HepG2 (cell line): ENCODE measurements at regions not wholly inside any gene's neighbourhood (a gene's known extent, or its start where the extent isn't known, plus 50 kb on each side); places are given as distances from the start of the nearest gene placed in this dataset.

Source experiments
- ATAC-seq: fragments of 200-7000 bp; cut with Tn5 transposase; 3 replicates; pipeline ENCODE4 v1.9.1; 2020; ENCODE audit warnings: mild to moderate bottlenecking, moderate library complexity
- BruUV-seq: library from RNA; stranded (reverse); fragments of 400-500 nt; replicated peaks from 2 replicates; lab custom pipeline; 2021; lab: Mats Ljungman, UMichigan
- CTCF ChIA-PET: fragments of 300-600 bp; formaldehyde crosslinking; extraction: SDS; loops from one replicate; lab custom pipeline; 2021; ENCODE audit warnings: low total read pairs, inconsistent platforms, low intra/inter-chr PET ratio; lab: Yijun Ruan, JAX
- POLR2A ChIA-PET: fragments of 350-600 bp; sonication (Branson Sonifier 250); formaldehyde crosslinking; loops from one replicate; lab custom pipeline; 2020; ENCODE audit warnings: antibody characterized with exemption, inconsistent platforms; lab: Yijun Ruan, JAX
- DNase-seq: peaks from one replicate; pipeline ENCODE4 v3.0.0-alpha.2; 2015; ENCODE audit warnings: low spot score
- FAIRE-seq: peaks from 3 replicates; lab custom pipeline; 2011; peaks lifted over from hg19 to GRCh38; lab: Jason Lieb, UNC
- H2AFZ ChIP-seq: one replicate; pipeline ENCODE4 v1.6.1; 2011; ENCODE audit warnings: low read length, inconsistent platforms
- H3K27ac ChIP-seq: fragments of 300-600 bp; 3 replicates; pipeline ENCODE4 v1.8.0; 2011; ENCODE audit warnings: mixed run types, mild to moderate bottlenecking, mixed read lengths, low read length, inconsistent platforms; ENCODE audit not compliant: insufficient read depth; ENCODE audit errors: extremely low read length
- H3K27me3 ChIP-seq, 2 experiments: fragments of 200-600 bp in 1 of 2; 2 replicates in 1 of 2; 3 replicates in 1 of 2; pipeline versions ENCODE4 v1.6.0 to v1.8.0; 2011; ENCODE audit warnings: low read length in 2 of 2, mild to moderate bottlenecking in 2 of 2, moderate library complexity in 2 of 2, inconsistent platforms in 1 of 2; ENCODE audit not compliant: insufficient read depth in 2 of 2, control insufficient read depth in 1 of 2
- H3K36me3 ChIP-seq, 2 experiments: fragments of 200-600 bp in 1 of 2; replicated peaks in 1 of 2; 2 replicates in 1 of 2; 3 replicates in 1 of 2; pipeline versions ENCODE4 v1.5.1 to v1.8.0; 2011; ENCODE audit warnings: low read length in 2 of 2, inconsistent platforms in 1 of 2; ENCODE audit not compliant: insufficient read depth in 2 of 2, control insufficient read depth in 1 of 2
- H3K4me1 ChIP-seq: 2 replicates; pipeline ENCODE4 v1.5.1; 2012; ENCODE audit warnings: low read length, inconsistent platforms; ENCODE audit not compliant: insufficient read depth
- H3K4me2 ChIP-seq: 2 replicates; pipeline ENCODE4 v1.6.0; 2011; ENCODE audit warnings: low read depth, low read length, inconsistent platforms
- H3K4me3 ChIP-seq, 3 experiments: fragments of 200-600 bp in 1 of 3; sonication (generic), shearing (Covaris generic) in 1 of 3; replicated peaks in 1 of 3; 2 replicates each; pipeline ENCODE4 v1.5.1; 2011 to 2016; ENCODE audit warnings: low read length in 3 of 3, inconsistent platforms in 2 of 3, low read depth in 2 of 3, mild to moderate bottlenecking in 2 of 3, control low read depth in 1 of 3, mixed read lengths in 1 of 3; ENCODE audit not compliant: insufficient read depth in 1 of 3
- H3K79me2 ChIP-seq: one replicate; pipeline ENCODE4 v1.6.1; 2011; ENCODE audit warnings: low read length, inconsistent platforms; ENCODE audit not compliant: insufficient read depth
- H3K9ac ChIP-seq: 2 replicates; pipeline ENCODE4 v1.6.0; 2011; ENCODE audit warnings: mild to moderate bottlenecking, low read depth, low read length, inconsistent platforms; ENCODE audit not compliant: insufficient read depth
- H3K9me3 ChIP-seq: 2 replicates; pipeline ENCODE4 v1.5.1; 2012; ENCODE audit warnings: mild to moderate bottlenecking, low read length
- H4K20me1 ChIP-seq: 2 replicates; pipeline ENCODE4 v1.6.0; 2011; ENCODE audit warnings: inconsistent platforms, mild to moderate bottlenecking, low read length, moderate library complexity; ENCODE audit not compliant: insufficient read depth
- ADNP ChIP-seq: sonication (generic); formaldehyde crosslinking; IDR thresholded peaks from 2 replicates; pipeline ENCODE4 v1.4.0; 2020; ENCODE audit warnings: missing genetic modification reagents
- ARNT ChIP-seq: fragments of 450-650 bp; IDR thresholded peaks from 2 replicates; pipeline ENCODE4 v1.6.1; 2017
- BHLHE40 ChIP-seq: IDR thresholded peaks from 2 replicates; pipeline ENCODE4 v1.6.1; 2011; ENCODE audit warnings: low read length, improper control_type of control experiment
- FOXA3 ChIP-seq: IDR thresholded peaks from 2 replicates; pipeline ENCODE4 v1.6.1; 2016; ENCODE audit warnings: missing genetic modification reagents, missing compliant biosample characterization
- HNRNPH1 ChIP-seq: fragments of 200-400 bp; formaldehyde crosslinking; optimal IDR thresholded peaks from 2 replicates; pipeline ENCODE3; 2017; ENCODE audit warnings: mild to moderate bottlenecking, low read depth, low read length
- HOXD1 ChIP-seq: sonication (generic); formaldehyde crosslinking; IDR thresholded peaks from 2 replicates; pipeline ENCODE4 v1.5.0; 2020; ENCODE audit warnings: missing genetic modification reagents
- PTBP1 ChIP-seq: fragments of 200-400 bp; formaldehyde crosslinking; IDR thresholded peaks from 2 replicates; pipeline ENCODE4 v1.6.1; 2018; ENCODE audit warnings: low read length, low read depth; ENCODE audit not compliant: poor library complexity, severe bottlenecking
- SP140L ChIP-seq: sonication (generic); formaldehyde crosslinking; IDR thresholded peaks from 2 replicates; pipeline ENCODE4 v1.4.0; 2020; ENCODE audit warnings: missing genetic modification reagents, borderline replicate concordance
- ZNF224 ChIP-seq: sonication (generic); formaldehyde crosslinking; IDR thresholded peaks from 2 replicates; pipeline ENCODE4 v1.5.0; 2020; ENCODE audit warnings: mild to moderate bottlenecking, missing genetic modification reagents
- ZNF343 ChIP-seq: sonication (generic); formaldehyde crosslinking; IDR thresholded peaks from 2 replicates; pipeline ENCODE4 v1.4.0; 2020; ENCODE audit warnings: mild to moderate bottlenecking, missing genetic modification reagents
- ZNF639 ChIP-seq: conservative IDR thresholded peaks from 2 replicates; pipeline ENCODE4 v1.6.1; 2018; ENCODE audit warnings: missing genetic modification reagents
- ZNF782 ChIP-seq: sonication (generic); formaldehyde crosslinking; IDR thresholded peaks from 2 replicates; pipeline ENCODE4 v1.4.0; 2020; ENCODE audit warnings: missing genetic modification reagents, mild to moderate bottlenecking, borderline replicate concordance
- WGBS: methylation state at CpG from one replicate; pipeline ENCODE4 v1.1.6; 2017; ENCODE audit warnings: low lambda C conversion rate; 5-methylcytosine and 5-hydroxymethylcytosine counted together
- in situ Hi-C: cut with HindIII; loops from 2 replicates; pipeline ENCODE4 v1.10.0; 2017; ENCODE audit warnings: low pct_unique_long_range_greater_than_20kb; ENCODE audit not compliant: extremely low pct_ligation_motif_present
- intact Hi-C: fragments of 100-400 bp; cut with micrococcal nuclease; formaldehyde crosslinking; loops from one replicate; pipeline ENCODE4 v1.10.0; 2022; ENCODE audit not compliant: unreplicated experiment
- TF ChIP-seq, protein P1 (sequence below): sonication (generic); formaldehyde crosslinking; IDR thresholded peaks from 2 replicates; pipeline ENCODE4 v1.5.0; 2020; ENCODE audit warnings: mild to moderate bottlenecking, missing genetic modification reagents, borderline replicate concordance

DNA sequence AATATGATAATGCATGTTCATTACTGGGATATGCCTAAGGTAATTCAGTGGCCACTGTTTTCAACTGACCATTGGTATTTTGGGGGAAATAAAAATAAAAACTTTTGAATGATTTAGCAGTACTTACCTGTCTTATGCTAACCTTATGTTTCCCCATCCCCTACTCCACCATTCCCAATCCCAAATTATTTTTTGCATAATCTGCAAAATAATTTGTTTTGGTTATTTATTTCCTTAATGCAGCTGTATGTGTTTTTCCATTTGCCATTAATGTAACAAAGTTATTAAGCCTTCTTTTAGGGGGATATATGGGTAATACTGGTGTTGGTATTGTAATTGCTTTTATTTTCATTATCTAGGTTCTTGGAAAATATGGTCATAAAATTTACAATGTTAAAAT lies 213.9 kb upstream of the GULP1 start (continued):
- TF ChIP-seq ZNF782 (no peak), ZNF224 (no peak), HOXD1 (CRISPR knock-in tag) (no peak)

DNA sequence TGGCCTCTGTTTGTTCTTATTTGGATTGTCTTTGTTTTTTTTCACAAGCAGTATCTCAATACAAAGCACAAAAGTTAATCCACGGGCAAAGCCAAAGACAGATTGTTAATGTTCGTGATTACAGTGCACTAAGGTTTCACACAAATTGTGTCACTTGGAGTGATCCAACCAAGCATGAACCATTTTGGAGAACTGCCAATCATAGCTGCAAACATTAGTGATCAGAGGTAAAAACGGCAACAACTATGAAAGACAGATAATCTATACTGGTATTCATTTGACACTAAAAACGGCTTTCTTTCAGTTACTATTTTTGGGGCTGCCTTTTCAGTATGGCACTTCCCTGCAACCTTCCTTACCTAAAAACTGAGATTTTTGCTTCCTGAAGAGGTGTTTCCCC lies 213.1 kb upstream of the GULP1 start:
- WGBS, result 1% methylated on average over 4 of the region's 4 CpGs
- Histone ChIP-seq H3K27ac (no peak overlapping the region), H4K20me1 (no peaks in the 10 kb centered on the region), H3K9ac (no peak overlapping the region), H3K9me3 (no peaks in the 10 kb centered on the region), H2AFZ (no peak overlapping the region), H3K4me3 (no peak overlapping the region), H3K4me1 (no peaks in the 10 kb centered on the region), H3K27me3 (no peaks in the 10 kb centered on the region), H3K4me2 (no peak overlapping the region), H3K36me3 (no peaks in the 10 kb centered on the region), H3K79me2 (no peaks in the 10 kb centered on the region)
- FAIRE-seq (no peak), DNase-seq (no peak), ATAC-seq (no peak)
- ChIA-PET POLR2A (no interaction called here), CTCF (no interaction called here)
- TF ChIP-seq ARNT (no peak), PTBP1 (no peak), SP140L (CRISPR knock-in tag) (no peak), ZNF343 (CRISPR knock-in tag) (no peak), BHLHE40 (no peak), ZNF639 (no peak), FOXA3 (no peak), HNRNPH1 (no peak), ADNP (CRISPR knock-in tag) (no peak)
- TF ChIP-seq, protein P1, sequence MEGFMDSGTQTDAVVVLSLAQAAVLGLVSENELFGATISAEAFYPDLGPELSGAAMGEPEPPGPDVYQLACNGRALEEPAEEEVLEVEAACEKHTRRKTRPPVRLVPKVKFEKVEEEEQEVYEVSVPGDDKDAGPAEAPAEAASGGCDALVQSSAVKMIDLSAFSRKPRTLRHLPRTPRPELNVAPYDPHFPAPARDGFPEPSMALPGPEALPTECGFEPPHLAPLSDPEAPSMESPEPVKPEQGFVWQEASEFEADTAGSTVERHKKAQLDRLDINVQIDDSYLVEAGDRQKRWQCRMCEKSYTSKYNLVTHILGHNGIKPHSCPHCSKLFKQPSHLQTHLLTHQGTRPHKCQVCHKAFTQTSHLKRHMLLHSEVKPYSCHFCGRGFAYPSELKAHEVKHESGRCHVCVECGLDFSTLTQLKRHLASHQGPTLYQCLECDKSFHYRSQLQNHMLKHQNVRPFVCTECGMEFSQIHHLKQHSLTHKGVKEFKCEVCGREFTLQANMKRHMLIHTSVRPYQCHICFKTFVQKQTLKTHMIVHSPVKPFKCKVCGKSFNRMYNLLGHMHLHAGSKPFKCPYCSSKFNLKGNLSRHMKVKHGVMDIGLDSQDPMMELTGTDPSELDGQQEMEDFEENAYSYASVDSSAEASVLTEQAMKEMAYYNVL (CRISPR knock-in tag), result no peak
- no TSS peak for BruUV-seq
- intact Hi-C loops, result no loop called here
- in situ Hi-C loops, result no loop called here
